ENCODE measurements at regions not wholly inside any gene's neighbourhood (a gene's known extent, or its start where the extent isn't known, plus 50 kb on each side); places are given as distances from the start of the nearest gene placed in this dataset.

- Histone ChIP-seq H3K27me3 (ENCODE audit: control insufficient read depth, insufficient read depth, low read length) (no peaks in the 10 kb centered on the region), H3K36me3 (ENCODE audit: control insufficient read depth, insufficient read depth, low read length) (no peaks in the 10 kb centered on the region), H3K4me3 (ENCODE audit: low read depth, low read length) (no peak overlapping the region)
- no peak for FAIRE-seq
- DNase-seq (ENCODE audit: low read depth), result no peak
- TF ChIP-seq CTCF (IDR thresholded peaks at IDR 0.05; ENCODE audit: insufficient read depth, low read length, severe bottlenecking), result no peak
Measured at GRCh38 chr4:120238277-120238973, 171.8 kb upstream of the MAD2L1 start.

GRCh38 chr4:120236873-120237272 lies 170.2 kb upstream of the MAD2L1 start:
- H3K4me3 ChIP-seq (ENCODE audit: low read depth, low read length), result no peak overlapping the region
- no peak for DNase-seq (ENCODE audit: low read depth)
- H3K36me3 ChIP-seq (ENCODE audit: control insufficient read depth, insufficient read depth, low read length), result no peaks in the 10 kb centered on the region
- TF ChIP-seq CTCF (IDR thresholded peaks at IDR 0.05; ENCODE audit: insufficient read depth, low read length, severe bottlenecking), result no peak
- FAIRE-seq, result no peak
- H3K27me3 ChIP-seq (ENCODE audit: control insufficient read depth, insufficient read depth, low read length), result no peaks in the 10 kb centered on the region

GRCh38 chr4:120232050-120232449 lies 165.4 kb upstream of the MAD2L1 start:
- Histone ChIP-seq H3K36me3 (ENCODE audit: control insufficient read depth, insufficient read depth, low read length) (no peaks in the 10 kb centered on the region), H3K4me3 (ENCODE audit: low read depth, low read length) (no peak overlapping the region), H3K27me3 (ENCODE audit: control insufficient read depth, insufficient read depth, low read length) (no peaks in the 10 kb centered on the region)
- TF ChIP-seq CTCF (IDR thresholded peaks at IDR 0.05; ENCODE audit: insufficient read depth, low read length, severe bottlenecking), result no peak
- no peak for FAIRE-seq
- peak; percentile 13 for DNase-seq (ENCODE audit: low read depth)

GRCh38 chr4:120228086-120228485 lies 161.4 kb upstream of the MAD2L1 start:
- no peak for TF ChIP-seq CTCF (IDR thresholded peaks at IDR 0.05; ENCODE audit: insufficient read depth, low read length, severe bottlenecking)
- DNase-seq (ENCODE audit: low read depth), result peak; percentile 33
- Histone ChIP-seq H3K36me3 (ENCODE audit: control insufficient read depth, insufficient read depth, low read length) (no peaks in the 10 kb centered on the region), H3K4me3 (ENCODE audit: low read depth, low read length) (no peak overlapping the region), H3K27me3 (ENCODE audit: control insufficient read depth, insufficient read depth, low read length) (no peaks in the 10 kb centered on the region)
- FAIRE-seq, result no peak

- Histone ChIP-seq H3K27me3 (ENCODE audit: control insufficient read depth, insufficient read depth, low read length) (no peaks in the 10 kb centered on the region), H3K36me3 (ENCODE audit: control insufficient read depth, insufficient read depth, low read length) (no peaks in the 10 kb centered on the region), H3K4me3 (ENCODE audit: low read depth, low read length) (no peak overlapping the region)
- no peak for TF ChIP-seq CTCF (IDR thresholded peaks at IDR 0.05; ENCODE audit: insufficient read depth, low read length, severe bottlenecking)
- FAIRE-seq, result no peak
- no peak for DNase-seq (ENCODE audit: low read depth)
Measured at GRCh38 chr4:120227554-120227953, 160.9 kb upstream of the MAD2L1 start.

GRCh38 chr4:120225527-120225926 lies 158.9 kb upstream of the MAD2L1 start:
- Histone ChIP-seq H3K4me3 (ENCODE audit: low read depth, low read length) (no peak overlapping the region), H3K27me3 (ENCODE audit: control insufficient read depth, insufficient read depth, low read length) (no peaks in the 10 kb centered on the region), H3K36me3 (ENCODE audit: control insufficient read depth, insufficient read depth, low read length) (no peaks in the 10 kb centered on the region)
- TF ChIP-seq CTCF (IDR thresholded peaks at IDR 0.05; ENCODE audit: insufficient read depth, low read length, severe bottlenecking), result no peak
- no peak for DNase-seq (ENCODE audit: low read depth)
- FAIRE-seq, result no peak
